ENCODE measurements at regions not wholly inside any gene's neighbourhood (a gene's known extent, or its start where the extent isn't known, plus 50 kb on each side); places are given as distances from the start of the nearest gene placed in this dataset.
"Not testable (repeated sequence)": the region's sequence is repeated elsewhere in the genome, so short reads cannot be mapped to it uniquely, and the experiment has no call there.

DNA sequence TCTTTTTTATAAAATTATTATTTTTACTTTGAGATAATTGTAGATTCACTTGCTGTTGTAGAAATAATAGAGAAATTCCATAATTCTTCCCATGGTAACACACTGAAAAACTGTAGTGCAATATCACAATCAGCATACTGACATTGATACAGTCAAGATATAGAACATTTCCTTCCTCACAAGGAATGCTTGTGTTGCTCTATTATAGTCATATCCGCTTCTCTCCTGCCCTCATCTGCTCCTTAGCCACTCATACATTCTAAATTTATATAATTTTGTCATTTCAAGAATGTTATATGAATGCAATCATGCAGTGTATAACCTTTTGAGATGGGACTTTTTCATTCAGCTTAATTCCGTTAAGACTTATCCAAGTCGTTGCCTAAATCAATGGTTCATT is 320.2 kb downstream of the BARHL2 start:
- no peak for DNase-seq

GRCh38 chr1:90394247-90394646 is 322.9 kb downstream of the BARHL2 start:
- DNase-seq, result no peak

GRCh38 chr1:90393025-90393424 is 324.1 kb downstream of the BARHL2 start:
- no peak for DNase-seq

DNA sequence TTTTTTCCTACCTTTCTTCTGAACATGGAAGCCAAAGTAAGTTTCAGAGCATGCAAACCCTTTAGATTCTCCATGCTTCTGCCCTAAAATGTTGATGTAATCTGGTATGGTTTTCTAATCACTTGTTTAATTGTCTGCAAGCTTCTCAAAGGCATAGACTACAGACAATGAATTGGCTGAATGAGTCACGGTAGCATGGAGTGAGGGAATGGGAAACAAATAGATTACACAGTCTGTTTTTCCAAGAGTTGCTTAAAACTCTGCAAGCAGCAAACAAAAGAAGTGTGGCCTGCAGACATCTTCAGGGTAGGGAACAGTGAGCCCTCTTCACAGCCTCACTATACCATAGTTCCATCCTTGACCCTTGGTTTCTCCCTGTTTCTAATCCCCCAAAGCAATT is 326.0 kb downstream of the BARHL2 start:
- DNase-seq, result no peak

DNA sequence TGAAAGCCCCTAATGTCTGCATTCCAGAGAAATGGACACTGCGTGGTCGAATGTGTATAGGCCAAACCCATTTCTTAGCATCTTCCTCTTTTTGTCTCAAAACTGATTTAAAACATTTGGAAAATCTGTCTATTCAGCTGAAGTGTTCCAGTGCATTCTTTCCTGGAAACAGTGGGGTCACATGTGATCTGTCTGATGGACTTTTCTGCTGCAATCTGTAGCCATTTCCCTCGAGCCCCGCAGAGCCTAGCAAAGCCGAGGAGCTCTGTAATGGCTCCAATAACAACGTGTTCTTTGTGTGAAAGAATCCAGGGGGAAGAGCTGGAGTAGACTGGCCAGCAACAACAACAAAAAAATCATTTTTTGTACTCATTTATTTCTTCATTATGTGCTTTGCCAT is 329.3 kb downstream of the BARHL2 start:
- DNase-seq, result no peak

DNA sequence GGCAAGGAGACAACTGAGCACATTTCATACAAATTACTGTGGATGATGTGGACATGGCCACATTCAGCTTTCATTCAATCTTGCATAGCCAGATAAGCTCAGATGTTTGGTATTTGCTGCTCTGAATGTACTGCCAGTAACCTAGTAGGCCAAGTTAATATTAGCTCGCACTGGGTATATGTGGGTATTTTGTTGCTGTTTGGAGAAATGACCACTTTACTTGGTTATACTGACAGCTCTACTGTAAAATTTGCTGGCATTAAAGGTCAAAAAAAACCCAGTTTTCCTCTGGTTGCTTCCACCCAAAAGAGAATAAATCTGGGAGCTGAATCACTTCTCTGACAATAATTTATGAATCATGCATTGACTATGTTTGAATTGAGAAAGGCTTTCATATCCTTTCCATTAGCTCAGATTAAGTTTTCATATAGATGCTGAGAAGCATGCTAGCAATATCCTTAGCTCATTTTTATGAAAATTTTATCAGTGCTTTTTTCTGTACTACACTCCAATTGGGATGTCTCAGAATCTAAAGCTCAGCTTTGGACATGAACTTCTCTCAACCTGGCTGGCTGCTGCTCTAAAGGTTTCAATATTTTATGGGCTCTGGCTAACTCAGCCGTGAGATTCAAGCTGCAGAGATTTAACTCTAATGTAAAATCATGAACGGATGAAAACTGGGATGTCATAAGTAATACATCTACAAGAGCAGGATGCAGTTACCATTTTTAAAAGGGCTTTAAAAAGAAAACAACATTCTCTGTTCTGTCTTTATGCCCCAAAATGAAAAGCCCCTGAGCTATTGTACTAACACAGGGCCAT is 330.0 kb downstream of the BARHL2 start:
- no peak for DNase-seq

DNA sequence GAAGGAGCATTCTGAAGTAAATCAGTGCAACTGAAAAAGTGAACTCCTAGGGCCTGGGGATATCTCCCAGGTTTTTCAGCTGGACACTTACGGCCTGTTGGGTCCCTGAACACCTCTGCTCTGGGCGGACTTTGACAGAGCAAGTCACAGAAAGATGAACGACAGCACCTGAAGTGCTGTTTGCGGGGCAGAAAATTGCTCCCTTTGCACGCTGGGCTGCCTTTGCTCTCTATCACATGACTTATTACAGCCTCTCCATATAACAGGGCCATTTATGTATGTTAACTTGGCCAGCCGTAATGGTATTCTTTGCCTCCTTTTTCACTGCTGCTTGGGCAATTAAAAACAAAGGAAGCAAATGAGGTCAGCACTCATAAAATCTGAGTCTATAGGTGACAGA is 332.9 kb downstream of the BARHL2 start:
- no peak for DNase-seq

- DNase-seq, result no peak
These were observed 334.9 kb downstream of the BARHL2 start for GRCh38 chr1:90382161-90382560.

- no peak for DNase-seq
These were observed 335.5 kb downstream of the BARHL2 start for GRCh38 chr1:90381598-90381997.

GRCh38 chr1:90371448-90371813 is 345.7 kb downstream of the BARHL2 start:
- no peak for DNase-seq

- DNase-seq, result no peak
These were observed 346.2 kb downstream of the BARHL2 start for GRCh38 chr1:90370686-90371447.

DNA sequence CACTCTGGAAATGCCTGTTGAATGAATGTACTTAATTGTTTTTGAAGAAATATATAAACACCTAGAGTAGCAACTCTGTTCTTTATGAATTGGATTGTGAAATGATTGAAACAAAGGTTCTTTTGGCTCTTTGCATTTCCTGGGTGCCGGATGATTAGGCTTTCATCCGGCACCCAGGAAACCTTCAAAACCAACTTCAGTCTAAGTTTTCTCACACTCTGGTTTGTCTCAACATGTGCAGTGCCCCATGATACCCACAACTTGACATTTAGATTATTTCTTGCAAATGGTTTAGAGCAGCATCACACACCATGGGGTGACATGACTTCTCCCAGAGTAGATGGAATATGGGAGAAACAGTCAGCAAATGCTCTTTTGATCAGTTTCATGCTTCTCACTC is 354.9 kb downstream of the BARHL2 start:
- DNase-seq, result no peak

DNA sequence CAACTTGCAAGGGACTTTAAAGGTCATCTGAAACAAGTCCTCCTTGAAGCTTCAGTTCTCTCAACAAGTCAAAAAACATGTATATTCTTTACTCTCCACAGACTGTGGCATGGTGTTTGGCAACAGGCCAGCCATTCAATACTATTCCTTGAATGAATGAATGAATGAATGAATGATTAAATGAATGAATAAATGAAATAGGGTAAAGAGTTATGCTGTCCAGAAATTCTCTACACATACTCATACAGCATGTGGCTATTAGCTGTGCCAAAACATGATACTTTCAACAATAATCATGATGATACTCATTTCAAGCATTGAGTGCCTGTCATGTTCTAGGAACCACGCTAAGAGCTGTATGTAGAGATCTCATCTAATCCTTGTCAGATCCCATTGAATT is 356.1 kb downstream of the BARHL2 start:
- DNase-seq, result no peak

DNA sequence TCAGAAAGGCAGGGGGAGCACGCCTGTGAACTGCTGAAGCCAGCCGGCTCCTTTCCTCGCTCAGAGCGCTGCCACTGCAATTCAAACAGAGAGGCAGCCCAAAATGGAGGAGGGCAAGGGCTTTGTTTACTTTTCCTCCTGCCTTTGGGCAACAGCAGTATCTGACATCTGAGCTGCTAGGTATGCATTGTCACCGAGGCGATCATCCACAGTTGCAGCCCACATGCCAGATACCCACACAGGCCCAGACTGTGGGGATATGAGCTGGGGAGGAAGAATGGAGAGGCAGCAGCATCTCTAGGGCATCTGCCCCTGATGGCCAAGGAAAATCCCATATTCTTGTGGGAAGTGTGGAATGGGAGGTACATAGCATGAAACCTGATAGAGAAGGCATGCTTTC is 357.1 kb downstream of the BARHL2 start:
- DNase-seq, result no peak

GRCh38 chr1:90358448-90358847 is 358.7 kb downstream of the BARHL2 start:
- no peak for DNase-seq

DNA sequence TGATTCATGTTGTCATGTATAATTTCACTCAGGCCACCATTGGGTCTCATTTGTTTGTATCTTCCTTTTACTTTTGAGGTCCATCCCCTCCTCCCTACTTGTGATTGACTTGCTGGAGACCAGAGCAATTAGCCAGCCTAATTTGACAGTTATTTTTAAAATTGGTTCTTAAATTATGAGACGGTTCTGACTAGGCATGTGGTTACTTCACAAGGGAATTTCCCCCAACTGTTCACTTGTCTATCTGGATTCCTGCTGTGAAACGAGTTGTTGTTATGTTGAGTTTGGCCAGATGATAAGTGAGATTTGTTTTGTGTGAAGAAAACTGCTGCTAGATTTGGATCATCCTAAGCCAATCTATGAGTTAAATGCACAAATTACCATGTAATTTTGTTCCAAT is 359.1 kb downstream of the BARHL2 start:
- no peak for DNase-seq

GRCh38 chr1:90356991-90357390 is 360.1 kb downstream of the BARHL2 start:
- DNase-seq, result no peak

GRCh38 chr1:90356101-90356500 is 361.0 kb downstream of the BARHL2 start:
- no peak for DNase-seq

GRCh38 chr1:90354704-90355103 is 359.8 kb downstream of the ZNF326 start:
- no peak for DNase-seq

DNA sequence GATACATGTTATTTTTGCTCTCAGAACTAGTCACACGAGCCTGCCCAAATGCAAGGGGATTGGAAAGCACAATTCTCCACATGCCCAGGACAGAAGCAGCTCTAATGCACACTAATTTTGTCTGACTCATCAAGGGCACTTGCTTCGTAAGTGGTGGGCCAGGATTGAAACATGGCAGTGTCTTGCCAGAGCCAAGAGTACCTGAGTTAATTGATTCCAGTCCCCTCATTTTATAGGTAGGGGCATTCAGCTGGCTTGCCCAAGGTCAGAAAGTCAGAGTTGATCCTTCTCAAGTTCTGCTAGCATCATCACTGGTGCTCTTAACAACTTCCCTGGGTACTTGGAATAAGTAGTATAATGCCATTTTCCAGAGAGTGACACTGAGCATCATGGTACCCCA is 356.1 kb downstream of the ZNF326 start:
- no peak for DNase-seq

- DNase-seq, result no peak
These were observed 354.6 kb downstream of the ZNF326 start for GRCh38 chr1:90349510-90349909.

DNA sequence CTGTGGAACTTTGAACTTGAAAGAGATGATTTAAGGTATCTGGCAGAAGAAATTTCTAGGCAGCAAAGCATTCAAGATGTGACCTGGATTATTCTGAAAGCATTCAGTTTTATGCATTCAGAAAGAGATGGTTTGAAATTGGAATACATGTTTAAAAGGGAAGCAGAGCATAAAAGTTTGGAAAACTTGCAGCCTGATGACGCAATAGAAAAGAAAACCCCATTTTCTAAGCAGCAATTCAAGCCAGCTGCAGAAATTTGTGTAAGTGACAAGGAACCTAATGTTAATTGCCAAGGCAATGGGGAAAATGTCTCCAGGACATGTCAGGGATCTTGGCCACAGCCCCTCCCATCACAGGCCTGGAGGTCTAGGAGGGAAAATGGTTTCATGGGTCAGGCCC is 354.0 kb downstream of the ZNF326 start:
- no peak for DNase-seq

DNA sequence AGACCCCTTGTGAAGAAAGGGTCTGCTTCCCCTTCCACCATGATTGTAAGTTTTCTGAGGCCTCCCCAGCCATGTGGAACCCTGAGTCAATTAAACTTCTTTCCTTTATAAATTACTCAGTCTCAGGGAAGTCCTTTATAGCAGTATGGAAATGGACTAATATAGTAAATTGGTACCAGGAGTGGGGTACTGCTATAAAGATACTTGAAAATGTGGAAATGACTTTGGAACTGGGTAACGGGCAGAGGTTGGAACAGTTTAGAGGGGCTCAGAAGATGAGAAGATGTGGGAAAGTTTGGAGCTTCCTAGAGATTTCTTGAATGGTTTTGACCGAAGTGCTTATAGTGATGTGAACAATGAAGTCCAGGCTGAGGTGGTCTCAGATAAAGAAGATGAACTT is 353.5 kb downstream of the ZNF326 start:
- not testable (repeated sequence) for DNase-seq

DNA sequence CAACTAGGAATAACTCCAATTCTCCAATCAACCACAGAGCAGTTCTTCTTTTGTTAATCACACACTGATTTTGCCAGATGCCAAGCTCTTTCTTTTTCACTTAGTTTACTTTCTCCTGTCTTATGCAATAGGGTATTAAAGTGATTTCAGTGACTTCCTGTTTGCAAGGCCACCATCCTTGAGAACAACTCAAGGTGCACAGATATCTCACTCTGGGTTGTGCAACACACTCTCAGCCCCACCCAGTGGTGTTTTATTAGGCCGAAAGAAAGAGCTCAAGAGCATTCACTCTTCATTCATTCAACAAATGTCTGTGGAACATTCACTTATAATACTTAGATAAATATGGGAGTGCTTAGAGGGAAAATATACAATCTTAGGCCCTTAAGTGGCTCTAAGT is 352.5 kb downstream of the ZNF326 start:
- no peak for DNase-seq

- no peak for DNase-seq
These were observed 351.8 kb downstream of the ZNF326 start for GRCh38 chr1:90346757-90347156.
